GM12878 (cell line): ENCODE measurements at regions not wholly inside any gene's neighbourhood (a gene's known extent, or its start where the extent isn't known, plus 50 kb on each side); places are given as distances from the start of the nearest gene placed in this dataset.

ENCODE experiments used
- ATAC-seq: fragments of 200-7000 bp; cut with Tn5 transposase; 3 replicates; pipeline ENCODE4 v1.9.1; 2020; ENCODE audit warnings: mild to moderate bottlenecking, moderate library complexity
- BruUV-seq: library from RNA; stranded (reverse); fragments of 400-500 nt; replicated peaks from 2 replicates; lab custom pipeline; 2021; lab: Mats Ljungman, UMichigan
- CTCF ChIA-PET: fragments of 300-600 bp; sonication (Branson Sonifier 250); formaldehyde crosslinking; extraction: SDS; loops from one replicate; lab custom pipeline; 2021; ENCODE audit warnings: inconsistent platforms; lab: Yijun Ruan, JAX
- POLR2A ChIA-PET: fragments of 350-600 bp; formaldehyde crosslinking; extraction: SDS; loops from one replicate; lab custom pipeline; 2021; ENCODE audit warnings: inconsistent platforms; lab: Charles Lee
- RAD21 ChIA-PET: fragments of 300-600 bp; sonication (Branson Sonifier 250); formaldehyde crosslinking; loops from one replicate; lab custom pipeline; 2023; ENCODE audit warnings: antibody characterized with exemption; ENCODE audit not compliant: unreplicated experiment; lab: Charles Lee
- SMC1A ChIA-PET: fragments of 300-600 bp; sonication (Branson Sonifier 250); formaldehyde crosslinking; loops from one replicate; lab custom pipeline; 2023; ENCODE audit not compliant: unreplicated experiment, uncharacterized antibody; lab: Charles Lee
- DNase-seq: peaks from one replicate; pipeline ENCODE4 v3.0.0-alpha.2; 2011; ENCODE audit warnings: low read depth, low spot score
- FAIRE-seq: peaks from 3 replicates; lab custom pipeline; 2011; peaks lifted over from hg19 to GRCh38; lab: Jason Lieb, UNC
- H2AFZ ChIP-seq: 2 replicates; pipeline ENCODE4 v1.6.0; 2011; ENCODE audit warnings: low read depth, low read length, control low read depth; ENCODE audit not compliant: control insufficient read depth
- H3K27ac ChIP-seq: 2 replicates; pipeline ENCODE4 v1.5.1; 2011; ENCODE audit warnings: control low read depth; ENCODE audit not compliant: control insufficient read depth, insufficient read depth
- H3K27me3 ChIP-seq, 2 experiments: replicated peaks in 1 of 2; 2 replicates each; pipeline versions ENCODE4 v1.6.0 to v1.6.1; 2011; ENCODE audit warnings: low read length in 1 of 2; ENCODE audit not compliant: control insufficient read depth in 2 of 2, insufficient read depth in 2 of 2
- H3K36me3 ChIP-seq, 2 experiments: 2 replicates each; pipeline ENCODE4 v1.5.1; 2011; ENCODE audit warnings: low read length in 1 of 2; ENCODE audit not compliant: control insufficient read depth in 2 of 2, insufficient read depth in 2 of 2
- H3K4me1 ChIP-seq: 2 replicates; pipeline ENCODE4 v1.6.1; 2011; ENCODE audit warnings: mild to moderate bottlenecking, low read length, moderate library complexity, mixed read lengths; ENCODE audit not compliant: control insufficient read depth, insufficient read depth
- H3K4me2 ChIP-seq: 2 replicates; pipeline ENCODE4 v1.6.0; 2011; ENCODE audit warnings: control low read depth; ENCODE audit not compliant: control insufficient read depth, insufficient read depth
- H3K4me3 ChIP-seq: fragments of 200-600 bp; sonication (generic); 2 replicates; pipeline ENCODE4 v1.5.1; 2016
- H3K79me2 ChIP-seq: 2 replicates; pipeline ENCODE4 v1.6.0; 2011; ENCODE audit warnings: low read length; ENCODE audit not compliant: control insufficient read depth, insufficient read depth
- H3K9ac ChIP-seq: 2 replicates; pipeline ENCODE4 v1.8.0; 2011; ENCODE audit warnings: low read length, control low read depth, mixed read lengths; ENCODE audit not compliant: control insufficient read depth, insufficient read depth
- H3K9me3 ChIP-seq: replicated peaks from 3 replicates; pipeline ENCODE4 v1.5.1; 2011; ENCODE audit warnings: mild to moderate bottlenecking, low read length; ENCODE audit not compliant: control insufficient read depth, insufficient read depth
- H4K20me1 ChIP-seq: 2 replicates; pipeline ENCODE4 v1.6.0; 2011; ENCODE audit not compliant: control insufficient read depth, insufficient read depth
- CEBPB ChIP-seq, 2 experiments: fragments of 150-350 bp in 1 of 2; IDR thresholded peaks; 2 replicates each; pipeline ENCODE4 v1.6.1; 2012 to 2014; ENCODE audit warnings: low read depth in 2 of 2, low read length in 2 of 2, borderline replicate concordance in 1 of 2, inconsistent platforms in 1 of 2
- IRF3 ChIP-seq: fragments of 450-650 bp; IDR thresholded peaks from 2 replicates; pipeline ENCODE4 v1.6.1; 2014; ENCODE audit warnings: mild to moderate bottlenecking
- KDM1A ChIP-seq: fragments of 200-600 bp; sonication (generic); IDR thresholded peaks from 2 replicates; pipeline ENCODE4 v1.6.1; 2016; ENCODE audit warnings: borderline replicate concordance
- MTA2 ChIP-seq: fragments of 450-650 bp; IDR thresholded peaks from 2 replicates; pipeline ENCODE4 v1.6.1; 2016; ENCODE audit warnings: low read depth, mild to moderate bottlenecking, moderate library complexity
- PAX8 ChIP-seq: fragments of 450-650 bp; IDR thresholded peaks from 2 replicates; pipeline ENCODE4 v1.6.1; 2017; ENCODE audit warnings: mild to moderate bottlenecking, moderate library complexity
- PKNOX1 ChIP-seq: fragments of 450-650 bp; IDR thresholded peaks from 2 replicates; pipeline ENCODE4 v1.6.1; 2016; ENCODE audit warnings: mild to moderate bottlenecking
- PRDM15 ChIP-seq: fragments of 450-650 bp; formaldehyde crosslinking; IDR thresholded peaks from 2 replicates; pipeline ENCODE4 v1.4.0; 2020; ENCODE audit warnings: mild to moderate bottlenecking, moderate library complexity
- SMARCA5 ChIP-seq: fragments of 450-650 bp; IDR thresholded peaks from 2 replicates; pipeline ENCODE4 v1.6.1; 2017; ENCODE audit warnings: mild to moderate bottlenecking
- SMC3 ChIP-seq: IDR thresholded peaks from 2 replicates; pipeline ENCODE4 v1.6.1; 2011; ENCODE audit warnings: low read length, improper control_type of control experiment, borderline replicate concordance
- ZBED1 ChIP-seq: IDR thresholded peaks from 2 replicates; pipeline ENCODE4 v1.6.1; 2016; ENCODE audit warnings: borderline replicate concordance
- WGBS: methylation state at CpG from one replicate; pipeline ENCODE4 v1.1.6; 2016; ENCODE audit warnings: low lambda C conversion rate; ENCODE audit not compliant: insufficient replicate concordance, insufficient coverage; ENCODE audit errors: missing lambda C conversion rate; 5-methylcytosine and 5-hydroxymethylcytosine counted together
- in situ Hi-C: fragments of 300-500 bp; cut with MboI; formaldehyde crosslinking; loops from 9 replicates; pipeline ENCODE4 v1.14.3; 2018; ENCODE audit warnings: mixed read lengths
- intact Hi-C: fragments of 100-400 bp; cut with micrococcal nuclease; formaldehyde crosslinking; loops from one replicate; pipeline ENCODE4 v1.14.2; 2022; ENCODE audit not compliant: unreplicated experiment
- TF ChIP-seq, protein P1 (sequence below), 3 experiments: IDR thresholded peaks in 2 of 3; conservative IDR thresholded peaks in 1 of 3; 2 replicates each; pipeline ENCODE4 v1.5.1; 2011; ENCODE audit warnings: low read depth in 3 of 3, low read length in 3 of 3, mild to moderate bottlenecking in 3 of 3, control low read depth in 2 of 3, moderate library complexity in 2 of 3, inconsistent platforms in 1 of 3, mixed read lengths in 1 of 3; ENCODE audit not compliant: control insufficient read depth in 2 of 3, insufficient read depth in 1 of 3; ENCODE audit errors: extremely low read depth in 1 of 3
- TF ChIP-seq, protein P2 (sequence below): IDR thresholded peaks from 2 replicates; pipeline ENCODE4 v1.6.1; 2012; ENCODE audit warnings: low read depth, low read length, improper control_type of control experiment
- TF ChIP-seq, protein P3 (sequence below): fragments of 450-650 bp; IDR thresholded peaks from 2 replicates; pipeline ENCODE4 v1.6.1; 2018; ENCODE audit warnings: mild to moderate bottlenecking, low read depth, moderate library complexity; ENCODE audit not compliant: partially characterized antibody

GRCh38 chr11:70906101-70906500, 346.3 kb downstream of the SHANK2 start:
- H3K36me3 ChIP-seq: no peaks in the 10 kb centered on the region
- intact Hi-C loops (no loop called here), in situ Hi-C loops (no loop called here)
- H3K9ac ChIP-seq: no peak overlapping the region
- ChIA-PET RAD21 (no interaction called here), CTCF (no interaction called here), POLR2A (no interaction called here), SMC1A (no interaction called here)
- no peaks in the 10 kb centered on the region for H4K20me1 ChIP-seq
- WGBS: 18% methylated on average over 12 of the region's 12 CpGs
- no peak overlapping the region for H3K4me2 ChIP-seq
- H3K9me3 ChIP-seq: no peaks in the 10 kb centered on the region
- no peak overlapping the region for H2AFZ ChIP-seq
- DNase-seq (no peak), FAIRE-seq (no peak), ATAC-seq (no peak)
- H3K79me2 ChIP-seq: no peaks in the 10 kb centered on the region
- H3K4me1 ChIP-seq: no peaks in the 10 kb centered on the region
- BruUV-seq: no TSS peak
- no peaks in the 10 kb centered on the region; a peak in 1 of 4 replicates for H3K27me3 ChIP-seq
- no peak overlapping the region for H3K4me3 ChIP-seq
- no peak overlapping the region for H3K27ac ChIP-seq
- TF ChIP-seq PAX8 (no peak), PKNOX1 (no peak), PRDM15 (CRISPR knock-in tag) (no peak), IRF3 (no peak), SMC3 (no peak), KDM1A (no peak), SMARCA5 (no peak), ZBED1 (no peak), CEBPB (IDR thresholded peaks at IDR 0.05; ENCODE audit: borderline replicate concordance in 1 of 2, low read depth in 2 of 2, low read length in 2 of 2) (no peak), MTA2 (no peak)
- TF ChIP-seq, protein P1, sequence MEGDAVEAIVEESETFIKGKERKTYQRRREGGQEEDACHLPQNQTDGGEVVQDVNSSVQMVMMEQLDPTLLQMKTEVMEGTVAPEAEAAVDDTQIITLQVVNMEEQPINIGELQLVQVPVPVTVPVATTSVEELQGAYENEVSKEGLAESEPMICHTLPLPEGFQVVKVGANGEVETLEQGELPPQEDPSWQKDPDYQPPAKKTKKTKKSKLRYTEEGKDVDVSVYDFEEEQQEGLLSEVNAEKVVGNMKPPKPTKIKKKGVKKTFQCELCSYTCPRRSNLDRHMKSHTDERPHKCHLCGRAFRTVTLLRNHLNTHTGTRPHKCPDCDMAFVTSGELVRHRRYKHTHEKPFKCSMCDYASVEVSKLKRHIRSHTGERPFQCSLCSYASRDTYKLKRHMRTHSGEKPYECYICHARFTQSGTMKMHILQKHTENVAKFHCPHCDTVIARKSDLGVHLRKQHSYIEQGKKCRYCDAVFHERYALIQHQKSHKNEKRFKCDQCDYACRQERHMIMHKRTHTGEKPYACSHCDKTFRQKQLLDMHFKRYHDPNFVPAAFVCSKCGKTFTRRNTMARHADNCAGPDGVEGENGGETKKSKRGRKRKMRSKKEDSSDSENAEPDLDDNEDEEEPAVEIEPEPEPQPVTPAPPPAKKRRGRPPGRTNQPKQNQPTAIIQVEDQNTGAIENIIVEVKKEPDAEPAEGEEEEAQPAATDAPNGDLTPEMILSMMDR (IDR thresholded peaks at IDR 0.05 in 2 of 3, conservative IDR thresholded peaks at IDR 0.05 in 1 of 3; ENCODE audit: control insufficient read depth in 2 of 3, extremely low read depth in 1 of 3, insufficient read depth in 1 of 3, low read depth in 3 of 3, low read length in 3 of 3): no peak
- TF ChIP-seq, protein P2, sequence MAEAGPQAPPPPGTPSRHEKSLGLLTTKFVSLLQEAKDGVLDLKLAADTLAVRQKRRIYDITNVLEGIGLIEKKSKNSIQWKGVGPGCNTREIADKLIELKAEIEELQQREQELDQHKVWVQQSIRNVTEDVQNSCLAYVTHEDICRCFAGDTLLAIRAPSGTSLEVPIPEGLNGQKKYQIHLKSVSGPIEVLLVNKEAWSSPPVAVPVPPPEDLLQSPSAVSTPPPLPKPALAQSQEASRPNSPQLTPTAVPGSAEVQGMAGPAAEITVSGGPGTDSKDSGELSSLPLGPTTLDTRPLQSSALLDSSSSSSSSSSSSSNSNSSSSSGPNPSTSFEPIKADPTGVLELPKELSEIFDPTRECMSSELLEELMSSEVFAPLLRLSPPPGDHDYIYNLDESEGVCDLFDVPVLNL: no peak
- TF ChIP-seq, protein P3, sequence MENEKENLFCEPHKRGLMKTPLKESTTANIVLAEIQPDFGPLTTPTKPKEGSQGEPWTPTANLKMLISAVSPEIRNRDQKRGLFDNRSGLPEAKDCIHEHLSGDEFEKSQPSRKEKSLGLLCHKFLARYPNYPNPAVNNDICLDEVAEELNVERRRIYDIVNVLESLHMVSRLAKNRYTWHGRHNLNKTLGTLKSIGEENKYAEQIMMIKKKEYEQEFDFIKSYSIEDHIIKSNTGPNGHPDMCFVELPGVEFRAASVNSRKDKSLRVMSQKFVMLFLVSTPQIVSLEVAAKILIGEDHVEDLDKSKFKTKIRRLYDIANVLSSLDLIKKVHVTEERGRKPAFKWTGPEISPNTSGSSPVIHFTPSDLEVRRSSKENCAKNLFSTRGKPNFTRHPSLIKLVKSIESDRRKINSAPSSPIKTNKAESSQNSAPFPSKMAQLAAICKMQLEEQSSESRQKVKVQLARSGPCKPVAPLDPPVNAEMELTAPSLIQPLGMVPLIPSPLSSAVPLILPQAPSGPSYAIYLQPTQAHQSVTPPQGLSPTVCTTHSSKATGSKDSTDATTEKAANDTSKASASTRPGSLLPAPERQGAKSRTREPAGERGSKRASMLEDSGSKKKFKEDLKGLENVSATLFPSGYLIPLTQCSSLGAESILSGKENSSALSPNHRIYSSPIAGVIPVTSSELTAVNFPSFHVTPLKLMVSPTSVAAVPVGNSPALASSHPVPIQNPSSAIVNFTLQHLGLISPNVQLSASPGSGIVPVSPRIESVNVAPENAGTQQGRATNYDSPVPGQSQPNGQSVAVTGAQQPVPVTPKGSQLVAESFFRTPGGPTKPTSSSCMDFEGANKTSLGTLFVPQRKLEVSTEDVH: no peak
